HEK293 (cell line): ENCODE measurements at regions not wholly inside any gene's neighbourhood (a gene's known extent, or its start where the extent isn't known, plus 50 kb on each side); places are given as distances from the start of the nearest gene placed in this dataset.

Experiments
- CTCF ChIA-PET: fragments of 350-600 bp; formaldehyde crosslinking; extraction: SDS; loops from one replicate; lab custom pipeline; 2021; ENCODE audit warnings: antibody characterized with exemption; lab: Yijun Ruan, JAX
- POLR2A ChIA-PET: fragments of 300-600 bp; formaldehyde crosslinking; extraction: SDS; loops from one replicate; lab custom pipeline; 2020; ENCODE audit warnings: antibody characterized with exemption, inconsistent platforms; lab: Yijun Ruan, JAX
- H3K27ac ChIP-seq: fragments of 200-500 bp; sonication (Bioruptor generic); 2 replicates; pipeline ENCODE4 v1.5.1; 2014; ENCODE audit warnings: low read depth, low read length, control low read depth, inconsistent platforms; ENCODE audit errors: extremely low read depth
- H3K36me3 ChIP-seq, 2 experiments: fragments of 200-500 bp in 1 of 2; sonication (Bioruptor generic) in 1 of 2; 1 replicate in 1 of 2; 2 replicates in 1 of 2; pipeline ENCODE4 v1.5.1; 2014 to 2017; ENCODE audit warnings: inconsistent platforms in 2 of 2, low read length in 2 of 2; ENCODE audit not compliant: control insufficient read depth in 2 of 2, insufficient read depth in 1 of 2
- H3K4me1 ChIP-seq: fragments of 200-500 bp; sonication (Bioruptor generic); 2 replicates; pipeline ENCODE4 v1.5.1; 2014; ENCODE audit warnings: mild to moderate bottlenecking, low read length, inconsistent platforms; ENCODE audit not compliant: control insufficient read depth, insufficient read depth
- H3K4me3 ChIP-seq: 2 replicates; pipeline ENCODE4 v1.5.1; 2011; ENCODE audit warnings: low read depth, mild to moderate bottlenecking, control low read depth, low read length, moderate library complexity
- H3K9me3 ChIP-seq: fragments of 200-500 bp; sonication (Bioruptor generic); 2 replicates; pipeline ENCODE4 v1.5.1; 2014; ENCODE audit warnings: low read depth, low read length, inconsistent platforms; ENCODE audit not compliant: control insufficient read depth, insufficient read depth
- RBAK ChIP-seq: fragments of 450-650 bp; formaldehyde crosslinking; IDR thresholded peaks from 2 replicates; pipeline ENCODE4 v1.5.1; 2016; ENCODE audit warnings: missing biosample characterization, missing genetic modification characterization
- SALL2 ChIP-seq: fragments of 450-650 bp; formaldehyde crosslinking; IDR thresholded peaks from 2 replicates; pipeline ENCODE4 v1.5.0; 2017; ENCODE audit warnings: missing biosample characterization, mild to moderate bottlenecking, missing genetic modification characterization, borderline replicate concordance
- TRIM28 ChIP-seq: IDR thresholded peaks from 2 replicates; pipeline ENCODE4 v1.6.1; 2011; ENCODE audit warnings: low read length, control low read depth, borderline replicate concordance
- ZFP69B ChIP-seq: fragments of 450-650 bp; formaldehyde crosslinking; IDR thresholded peaks from 2 replicates; pipeline ENCODE4 v1.5.1; 2016; ENCODE audit warnings: missing biosample characterization, missing genetic modification characterization
- ZNF140 ChIP-seq: fragments of 450-650 bp; formaldehyde crosslinking; IDR thresholded peaks from 2 replicates; pipeline ENCODE4 v1.5.1; 2016; ENCODE audit warnings: missing biosample characterization, missing genetic modification characterization
- ZNF174 ChIP-seq: fragments of 450-650 bp; formaldehyde crosslinking; IDR thresholded peaks from 2 replicates; pipeline ENCODE4 v1.5.0; 2017; ENCODE audit warnings: missing biosample characterization, mild to moderate bottlenecking, missing genetic modification characterization
- ZNF175 ChIP-seq: fragments of 450-650 bp; formaldehyde crosslinking; IDR thresholded peaks from 2 replicates; pipeline ENCODE4 v1.5.1; 2016; ENCODE audit warnings: missing biosample characterization, missing genetic modification characterization
- ZNF324 ChIP-seq: fragments of 450-650 bp; formaldehyde crosslinking; IDR thresholded peaks from 2 replicates; pipeline ENCODE4 v1.5.1; 2016; ENCODE audit warnings: missing biosample characterization, missing genetic modification characterization
- ZNF335 ChIP-seq: fragments of 450-650 bp; formaldehyde crosslinking; conservative IDR thresholded peaks from 2 replicates; pipeline ENCODE4 v1.5.1; 2016; ENCODE audit warnings: missing biosample characterization, missing genetic modification characterization
- ZNF350 ChIP-seq: fragments of 450-650 bp; formaldehyde crosslinking; IDR thresholded peaks from 2 replicates; pipeline ENCODE4 v1.5.0; 2017; ENCODE audit warnings: missing biosample characterization, mild to moderate bottlenecking, missing genetic modification characterization
- ZNF510 ChIP-seq: fragments of 450-650 bp; formaldehyde crosslinking; IDR thresholded peaks from 2 replicates; pipeline ENCODE4 v1.5.1; 2018; ENCODE audit warnings: mild to moderate bottlenecking, missing genetic modification characterization, missing biosample characterization; ENCODE audit not compliant: insufficient replicate concordance
- ZNF596 ChIP-seq: fragments of 450-650 bp; IDR thresholded peaks from 2 replicates; pipeline ENCODE4 v1.5.0; 2018; ENCODE audit warnings: missing biosample characterization, mild to moderate bottlenecking, missing genetic modification characterization, moderate library complexity
- ZNF624 ChIP-seq: fragments of 450-650 bp; formaldehyde crosslinking; IDR thresholded peaks from 2 replicates; pipeline ENCODE4 v1.5.1; 2017; ENCODE audit warnings: missing biosample characterization, missing genetic modification characterization
- ZNF707 ChIP-seq: fragments of 450-650 bp; formaldehyde crosslinking; IDR thresholded peaks from 2 replicates; pipeline ENCODE4 v1.5.1; 2016; ENCODE audit warnings: missing biosample characterization, missing genetic modification characterization
- ZNF747 ChIP-seq: fragments of 450-650 bp; formaldehyde crosslinking; IDR thresholded peaks from 2 replicates; pipeline ENCODE4 v1.5.1; 2016; ENCODE audit warnings: missing biosample characterization, missing genetic modification characterization
- ZNF791 ChIP-seq: fragments of 450-650 bp; formaldehyde crosslinking; IDR thresholded peaks from 2 replicates; pipeline ENCODE4 v1.5.1; 2016; ENCODE audit warnings: missing biosample characterization, missing genetic modification characterization
- ZSCAN30 ChIP-seq: fragments of 450-650 bp; IDR thresholded peaks from 2 replicates; pipeline ENCODE4 v1.5.1; 2018; ENCODE audit warnings: missing biosample characterization, mild to moderate bottlenecking, missing genetic modification characterization, moderate library complexity
- TF ChIP-seq, protein P1 (sequence below): fragments of 450-650 bp; formaldehyde crosslinking; IDR thresholded peaks from 2 replicates; pipeline ENCODE4 v1.5.1; 2016; ENCODE audit warnings: missing biosample characterization, missing genetic modification characterization, borderline replicate concordance
- TF ChIP-seq, protein P2 (sequence below): fragments of 450-650 bp; formaldehyde crosslinking; IDR thresholded peaks from 2 replicates; pipeline ENCODE4 v1.5.1; 2016; ENCODE audit warnings: missing biosample characterization, missing genetic modification characterization
- TF ChIP-seq, protein P3 (sequence below): fragments of 450-650 bp; formaldehyde crosslinking; IDR thresholded peaks from 2 replicates; pipeline ENCODE4 v1.5.1; 2017; ENCODE audit warnings: missing biosample characterization, missing genetic modification characterization
- TF ChIP-seq, protein P4 (sequence below): fragments of 450-650 bp; formaldehyde crosslinking; IDR thresholded peaks from 2 replicates; pipeline ENCODE4 v1.5.1; 2017; ENCODE audit warnings: missing biosample characterization, missing genetic modification characterization

DNA sequence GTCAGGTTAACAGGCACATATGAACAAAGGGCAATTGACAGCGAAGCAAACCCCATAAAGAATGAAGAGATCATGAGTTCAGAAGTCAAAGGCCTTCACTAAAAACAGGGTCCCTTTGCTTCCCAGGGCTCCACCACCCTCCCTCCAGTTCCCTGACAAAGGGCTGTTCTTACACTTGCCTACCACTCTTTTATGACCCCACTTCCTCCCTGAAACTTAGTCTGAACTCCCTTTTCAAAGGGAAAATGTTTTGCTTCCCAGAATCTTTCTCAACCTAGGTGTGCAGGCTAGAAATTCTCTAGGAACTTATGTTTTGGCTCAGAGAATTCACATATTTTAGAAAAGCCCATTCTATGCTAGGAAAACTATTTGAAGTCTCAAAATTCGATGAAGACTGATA is 86.0 kb upstream of the ITGA4 start (continued):
- TF ChIP-seq ZNF175 (tag by site-specific recombination): no peak
- TF ChIP-seq ZNF707 (tag by site-specific recombination): no peak
- no peak for TF ChIP-seq ZSCAN30 (tag by site-specific recombination)
- TF ChIP-seq ZNF174: no peak
- TF ChIP-seq, protein P1, sequence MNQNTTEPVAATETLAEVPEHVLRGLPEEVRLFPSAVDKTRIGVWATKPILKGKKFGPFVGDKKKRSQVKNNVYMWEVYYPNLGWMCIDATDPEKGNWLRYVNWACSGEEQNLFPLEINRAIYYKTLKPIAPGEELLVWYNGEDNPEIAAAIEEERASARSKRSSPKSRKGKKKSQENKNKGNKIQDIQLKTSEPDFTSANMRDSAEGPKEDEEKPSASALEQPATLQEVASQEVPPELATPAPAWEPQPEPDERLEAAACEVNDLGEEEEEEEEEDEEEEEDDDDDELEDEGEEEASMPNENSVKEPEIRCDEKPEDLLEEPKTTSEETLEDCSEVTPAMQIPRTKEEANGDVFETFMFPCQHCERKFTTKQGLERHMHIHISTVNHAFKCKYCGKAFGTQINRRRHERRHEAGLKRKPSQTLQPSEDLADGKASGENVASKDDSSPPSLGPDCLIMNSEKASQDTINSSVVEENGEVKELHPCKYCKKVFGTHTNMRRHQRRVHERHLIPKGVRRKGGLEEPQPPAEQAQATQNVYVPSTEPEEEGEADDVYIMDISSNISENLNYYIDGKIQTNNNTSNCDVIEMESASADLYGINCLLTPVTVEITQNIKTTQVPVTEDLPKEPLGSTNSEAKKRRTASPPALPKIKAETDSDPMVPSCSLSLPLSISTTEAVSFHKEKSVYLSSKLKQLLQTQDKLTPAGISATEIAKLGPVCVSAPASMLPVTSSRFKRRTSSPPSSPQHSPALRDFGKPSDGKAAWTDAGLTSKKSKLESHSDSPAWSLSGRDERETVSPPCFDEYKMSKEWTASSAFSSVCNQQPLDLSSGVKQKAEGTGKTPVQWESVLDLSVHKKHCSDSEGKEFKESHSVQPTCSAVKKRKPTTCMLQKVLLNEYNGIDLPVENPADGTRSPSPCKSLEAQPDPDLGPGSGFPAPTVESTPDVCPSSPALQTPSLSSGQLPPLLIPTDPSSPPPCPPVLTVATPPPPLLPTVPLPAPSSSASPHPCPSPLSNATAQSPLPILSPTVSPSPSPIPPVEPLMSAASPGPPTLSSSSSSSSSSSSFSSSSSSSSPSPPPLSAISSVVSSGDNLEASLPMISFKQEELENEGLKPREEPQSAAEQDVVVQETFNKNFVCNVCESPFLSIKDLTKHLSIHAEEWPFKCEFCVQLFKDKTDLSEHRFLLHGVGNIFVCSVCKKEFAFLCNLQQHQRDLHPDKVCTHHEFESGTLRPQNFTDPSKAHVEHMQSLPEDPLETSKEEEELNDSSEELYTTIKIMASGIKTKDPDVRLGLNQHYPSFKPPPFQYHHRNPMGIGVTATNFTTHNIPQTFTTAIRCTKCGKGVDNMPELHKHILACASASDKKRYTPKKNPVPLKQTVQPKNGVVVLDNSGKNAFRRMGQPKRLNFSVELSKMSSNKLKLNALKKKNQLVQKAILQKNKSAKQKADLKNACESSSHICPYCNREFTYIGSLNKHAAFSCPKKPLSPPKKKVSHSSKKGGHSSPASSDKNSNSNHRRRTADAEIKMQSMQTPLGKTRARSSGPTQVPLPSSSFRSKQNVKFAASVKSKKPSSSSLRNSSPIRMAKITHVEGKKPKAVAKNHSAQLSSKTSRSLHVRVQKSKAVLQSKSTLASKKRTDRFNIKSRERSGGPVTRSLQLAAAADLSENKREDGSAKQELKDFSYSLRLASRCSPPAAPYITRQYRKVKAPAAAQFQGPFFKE (tag by site-specific recombination): no peak
- no peak for TF ChIP-seq ZNF596 (tag by site-specific recombination)

DNA sequence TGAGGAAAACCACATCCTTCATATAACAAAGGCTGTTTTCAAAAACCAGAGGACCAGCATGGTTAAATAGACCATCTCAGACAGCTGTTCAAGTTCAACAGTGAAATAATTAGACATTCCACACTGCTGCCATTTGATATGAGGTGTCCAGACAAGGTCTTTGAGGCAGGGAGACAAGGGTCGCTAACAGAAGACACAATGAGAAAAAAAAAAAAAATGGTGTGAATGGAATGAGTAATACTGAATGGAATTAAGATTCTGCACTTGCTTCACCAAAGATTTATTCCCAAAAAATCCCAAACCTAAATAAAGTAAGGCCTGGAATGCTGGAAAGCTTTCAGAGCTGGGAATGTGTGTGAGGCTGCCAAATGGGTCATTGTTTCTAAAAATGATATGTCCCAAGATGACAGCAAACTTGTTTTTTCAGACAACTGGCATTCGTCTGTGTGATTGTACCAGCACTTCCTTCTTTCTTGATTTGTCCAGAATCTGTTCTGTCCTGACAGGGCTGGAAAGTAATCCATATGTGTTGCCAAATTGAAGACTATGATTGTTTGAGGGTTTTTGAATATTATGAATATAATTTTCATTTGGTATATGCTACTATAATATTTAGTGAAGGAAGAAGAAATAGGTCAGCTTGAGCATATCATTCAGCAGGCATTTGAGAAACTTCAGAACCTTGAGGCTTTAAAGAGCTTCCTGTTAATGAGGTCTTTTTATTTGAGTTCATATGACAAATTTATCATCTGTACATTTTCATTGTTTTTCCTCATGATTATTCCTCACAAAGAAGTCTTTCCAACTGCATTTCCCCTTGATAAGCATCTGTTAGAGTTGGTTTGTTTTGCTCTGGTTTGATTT is 85.2 kb upstream of the ITGA4 start:
- TF ChIP-seq RBAK (tag by site-specific recombination) (no peak), ZNF707 (tag by site-specific recombination) (no peak), SALL2 (no peak), ZFP69B (tag by site-specific recombination) (no peak), ZNF624 (tag by site-specific recombination) (no peak), ZNF324 (no peak), ZNF335 (tag by site-specific recombination) (no peak), ZNF174 (no peak), ZNF140 (tag by site-specific recombination) (no peak), ZNF791 (tag by site-specific recombination) (no peak), TRIM28 (no peak), ZNF350 (tag by site-specific recombination) (no peak), ZNF747 (no peak), ZNF510 (no peak)
- TF ChIP-seq, protein P2, sequence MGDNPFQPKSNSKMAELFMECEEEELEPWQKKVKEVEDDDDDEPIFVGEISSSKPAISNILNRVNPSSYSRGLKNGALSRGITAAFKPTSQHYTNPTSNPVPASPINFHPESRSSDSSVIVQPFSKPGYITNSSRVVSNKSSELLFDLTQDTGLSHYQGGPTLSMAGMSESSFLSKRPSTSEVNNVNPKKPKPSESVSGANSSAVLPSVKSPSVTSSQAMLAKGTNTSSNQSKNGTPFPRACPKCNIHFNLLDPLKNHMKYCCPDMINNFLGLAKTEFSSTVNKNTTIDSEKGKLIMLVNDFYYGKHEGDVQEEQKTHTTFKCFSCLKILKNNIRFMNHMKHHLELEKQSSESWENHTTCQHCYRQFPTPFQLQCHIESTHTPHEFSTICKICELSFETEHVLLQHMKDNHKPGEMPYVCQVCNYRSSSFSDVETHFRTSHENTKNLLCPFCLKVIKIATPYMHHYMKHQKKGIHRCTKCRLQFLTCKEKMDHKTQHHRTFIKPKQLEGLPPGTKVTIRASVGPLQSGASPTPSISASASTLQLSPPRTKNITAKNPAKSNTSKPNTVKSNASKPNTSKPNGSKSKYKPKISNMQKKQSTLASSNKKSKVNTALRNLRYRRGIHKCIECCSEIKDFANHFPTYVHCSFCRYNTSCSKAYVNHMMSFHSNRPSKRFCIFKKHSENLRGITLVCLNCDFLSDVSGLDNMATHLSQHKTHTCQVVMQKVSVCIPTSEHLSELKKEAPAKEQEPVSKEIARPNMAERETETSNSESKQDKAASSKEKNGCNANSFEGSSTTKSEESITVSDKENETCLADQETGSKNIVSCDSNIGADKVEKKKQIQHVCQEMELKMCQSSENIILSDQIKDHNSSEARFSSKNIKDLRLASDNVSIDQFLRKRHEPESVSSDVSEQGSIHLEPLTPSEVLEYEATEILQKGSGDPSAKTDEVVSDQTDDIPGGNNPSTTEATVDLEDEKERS (tag by site-specific recombination): no peak
- TF ChIP-seq, protein P3, sequence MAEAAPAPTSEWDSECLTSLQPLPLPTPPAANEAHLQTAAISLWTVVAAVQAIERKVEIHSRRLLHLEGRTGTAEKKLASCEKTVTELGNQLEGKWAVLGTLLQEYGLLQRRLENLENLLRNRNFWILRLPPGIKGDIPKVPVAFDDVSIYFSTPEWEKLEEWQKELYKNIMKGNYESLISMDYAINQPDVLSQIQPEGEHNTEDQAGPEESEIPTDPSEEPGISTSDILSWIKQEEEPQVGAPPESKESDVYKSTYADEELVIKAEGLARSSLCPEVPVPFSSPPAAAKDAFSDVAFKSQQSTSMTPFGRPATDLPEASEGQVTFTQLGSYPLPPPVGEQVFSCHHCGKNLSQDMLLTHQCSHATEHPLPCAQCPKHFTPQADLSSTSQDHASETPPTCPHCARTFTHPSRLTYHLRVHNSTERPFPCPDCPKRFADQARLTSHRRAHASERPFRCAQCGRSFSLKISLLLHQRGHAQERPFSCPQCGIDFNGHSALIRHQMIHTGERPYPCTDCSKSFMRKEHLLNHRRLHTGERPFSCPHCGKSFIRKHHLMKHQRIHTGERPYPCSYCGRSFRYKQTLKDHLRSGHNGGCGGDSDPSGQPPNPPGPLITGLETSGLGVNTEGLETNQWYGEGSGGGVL (tag by site-specific recombination): no peak
- TF ChIP-seq, protein P4, sequence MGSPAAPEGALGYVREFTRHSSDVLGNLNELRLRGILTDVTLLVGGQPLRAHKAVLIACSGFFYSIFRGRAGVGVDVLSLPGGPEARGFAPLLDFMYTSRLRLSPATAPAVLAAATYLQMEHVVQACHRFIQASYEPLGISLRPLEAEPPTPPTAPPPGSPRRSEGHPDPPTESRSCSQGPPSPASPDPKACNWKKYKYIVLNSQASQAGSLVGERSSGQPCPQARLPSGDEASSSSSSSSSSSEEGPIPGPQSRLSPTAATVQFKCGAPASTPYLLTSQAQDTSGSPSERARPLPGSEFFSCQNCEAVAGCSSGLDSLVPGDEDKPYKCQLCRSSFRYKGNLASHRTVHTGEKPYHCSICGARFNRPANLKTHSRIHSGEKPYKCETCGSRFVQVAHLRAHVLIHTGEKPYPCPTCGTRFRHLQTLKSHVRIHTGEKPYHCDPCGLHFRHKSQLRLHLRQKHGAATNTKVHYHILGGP (tag by site-specific recombination): no peak
- TF ChIP-seq, all 188 proteins: peak for 0
- CTCF ChIA-PET: interaction anchor here (0.7 to 0.9 kb wide), 2 partner anchors 94 to 268 kb away, joined by 3 to 4 read pairs; no protein-coding TSS in a partner anchor
- Histone ChIP-seq H3K36me3 (no peaks in the 10 kb centered on the region), H3K4me1 (no peaks in the 10 kb centered on the region), H3K4me3 (no peak overlapping the region), H3K27ac (no peak overlapping the region), H3K9me3 (no peaks in the 10 kb centered on the region)
- POLR2A ChIA-PET: no interaction called here
